ENCODE measurements at regions not wholly inside any gene's neighbourhood (a gene's known extent, or its start where the extent isn't known, plus 50 kb on each side); places are given as distances from the start of the nearest gene placed in this dataset.

DNA sequence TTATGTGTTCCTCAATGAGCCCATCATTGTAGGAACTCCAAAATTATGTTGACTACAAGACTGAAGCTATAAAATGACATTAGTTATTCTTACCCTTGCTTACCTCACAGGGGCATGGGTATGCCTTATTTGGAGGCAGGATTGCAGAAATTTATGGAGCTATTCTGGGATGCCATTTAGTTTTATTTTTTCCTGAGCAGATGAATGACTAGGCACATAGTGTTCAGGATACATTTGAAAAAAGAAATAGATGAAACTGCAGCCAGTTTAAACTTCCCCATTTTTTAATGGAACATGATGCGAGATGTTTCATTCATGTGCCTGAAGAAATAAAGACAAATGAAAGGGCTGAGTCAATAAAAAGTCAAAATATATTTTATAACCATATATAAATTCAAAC lies 399.2 kb upstream of the JAG1 start:
- no peak for TF ChIP-seq GATA2 (IDR thresholded peaks at IDR 0.05; ENCODE audit: low read depth, low read length)
- TF ChIP-seq GATA3 (IDR thresholded peaks at IDR 0.05; ENCODE audit: low read depth, low read length) = no peak

Measured in SH-SY5Y (cell line).